ENCODE measurements at regions not wholly inside any gene's neighbourhood (a gene's known extent, or its start where the extent isn't known, plus 50 kb on each side); places are given as distances from the start of the nearest gene placed in this dataset.

- TF ChIP-seq GATA2 (IDR thresholded peaks at IDR 0.05; ENCODE audit: low read depth, low read length) (no peak), GATA3 (IDR thresholded peaks at IDR 0.05; ENCODE audit: low read depth, low read length) (no peak)
Measured at GRCh38 chr4:140254651-140255299, 100.8 kb upstream of the MAML3 start.

Data from SH-SY5Y (cell line).